CD8-positive, alpha-beta memory T cell (primary cell): ENCODE measurements at regions not wholly inside any gene's neighbourhood (a gene's known extent, or its start where the extent isn't known, plus 50 kb on each side); places are given as distances from the start of the nearest gene placed in this dataset.
"Not testable (repeated sequence)": the region's sequence is repeated elsewhere in the genome, so short reads cannot be mapped to it uniquely, and the experiment has no call there.

Experiments used
- CTCF ChIA-PET: fragments of 350-600 bp; sonication (Branson Sonifier 250); formaldehyde crosslinking; loops from one replicate; lab custom pipeline; 2021; ENCODE audit warnings: antibody characterized with exemption; lab: Charles Lee
- POLR2A ChIA-PET: fragments of 350-600 bp; sonication (Branson Sonifier 250); formaldehyde crosslinking; loops from one replicate; lab custom pipeline; 2021; ENCODE audit warnings: antibody characterized with exemption; lab: Charles Lee
- DNase-seq, 5 donors: peaks; one replicate each; pipeline versions ENCODE4 v3.0.0 to v3.0.0-alpha.2; 2020 to 2022; ENCODE audit warnings: mixed read lengths in 1 of 5
- H3K27ac ChIP-seq: one replicate; pipeline ENCODE4 v1.7.0; 2013; ENCODE audit warnings: low read depth, mild to moderate bottlenecking, low read length, moderate library complexity
- H3K27me3 ChIP-seq: 2 replicates; pipeline ENCODE4 v1.7.0; 2013; ENCODE audit warnings: low read length, mild to moderate bottlenecking; ENCODE audit not compliant: insufficient read depth, poor library complexity, severe bottlenecking
- H3K36me3 ChIP-seq: 2 replicates; pipeline ENCODE4 v1.7.0; 2013; ENCODE audit warnings: mild to moderate bottlenecking, low read length, moderate library complexity; ENCODE audit not compliant: insufficient read depth
- H3K4me1 ChIP-seq: 2 replicates; pipeline ENCODE4 v1.7.0; 2013; ENCODE audit warnings: mild to moderate bottlenecking, low read length, moderate library complexity; ENCODE audit not compliant: insufficient read depth
- H3K4me3 ChIP-seq: 2 replicates; pipeline ENCODE4 v1.7.0; 2013; ENCODE audit warnings: mild to moderate bottlenecking, low read length
- H3K9me3 ChIP-seq: 2 replicates; pipeline ENCODE4 v1.7.0; 2013; ENCODE audit warnings: mild to moderate bottlenecking, low read length
- H3K27ac Mint-ChIP-seq, 8 donors: one replicate each; pipeline ENCODE4 v1.8.0; 2020 to 2021; ENCODE audit warnings: mixed read lengths in 8 of 8, mild to moderate bottlenecking in 6 of 8, inconsistent platforms in 3 of 8, moderate library complexity in 3 of 8
- H3K27me3 Mint-ChIP-seq, 2 donors: one replicate each; pipeline ENCODE4 v1.8.0; 2020 to 2021; ENCODE audit warnings: mixed read lengths in 2 of 2, mild to moderate bottlenecking in 1 of 2, moderate library complexity in 1 of 2
- H3K36me3 Mint-ChIP-seq, 3 donors: one replicate each; pipeline ENCODE4 v1.8.0; 2020 to 2021; ENCODE audit warnings: mixed read lengths in 3 of 3, inconsistent platforms in 1 of 3, mild to moderate bottlenecking in 1 of 3
- H3K4me1 Mint-ChIP-seq, 3 donors: one replicate each; pipeline ENCODE4 v1.8.0; 2020 to 2021; ENCODE audit warnings: mixed read lengths in 3 of 3, inconsistent platforms in 1 of 3, mild to moderate bottlenecking in 1 of 3
- H3K4me3 Mint-ChIP-seq, 7 donors: one replicate each; pipeline ENCODE4 v1.8.0; 2020 to 2021; ENCODE audit warnings: mixed read lengths in 7 of 7, mild to moderate bottlenecking in 6 of 7, moderate library complexity in 4 of 7, inconsistent platforms in 2 of 7
- H3K9me3 Mint-ChIP-seq, 5 donors: one replicate each; pipeline ENCODE4 v1.8.0; 2020 to 2022; ENCODE audit warnings: mixed read lengths in 5 of 5, mild to moderate bottlenecking in 3 of 5, moderate library complexity in 2 of 5, inconsistent platforms in 1 of 5

DNA sequence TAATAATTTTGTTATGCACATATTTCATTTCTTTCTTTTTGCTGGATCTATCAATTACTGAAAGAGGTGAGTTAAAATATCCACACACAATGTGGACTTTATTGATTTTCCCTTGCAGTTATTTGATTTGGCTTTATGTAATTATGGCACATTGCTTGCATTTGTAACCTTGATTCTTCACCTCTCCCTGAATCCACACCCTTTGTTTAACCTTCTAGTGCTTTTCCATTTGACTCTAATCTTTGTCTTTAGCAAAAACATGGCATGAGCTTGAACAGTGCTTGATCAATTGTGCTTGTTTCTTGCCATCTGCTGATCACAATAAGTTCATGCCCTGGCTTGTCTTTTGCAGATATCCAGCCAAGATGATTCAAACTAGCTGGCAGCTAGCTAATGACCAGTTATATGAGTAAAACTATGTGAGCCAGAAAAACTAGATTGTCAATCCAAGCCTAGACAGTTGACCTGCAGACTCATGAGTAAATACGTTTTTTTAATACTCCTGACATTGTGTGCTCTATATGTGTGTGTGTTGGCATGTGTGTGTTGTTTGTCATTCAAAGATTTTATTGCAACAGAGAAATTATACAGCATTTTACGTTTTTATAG is 899.2 kb downstream of the NCAM2 start:
- Histone ChIP-seq H3K27me3 (no peaks in the 10 kb centered on the region), H3K4me3 (no peak overlapping the region), H3K27ac (no peak overlapping the region), H3K36me3 (no peaks in the 10 kb centered on the region), H3K4me1 (no peaks in the 10 kb centered on the region), H3K9me3 (no peaks in the 10 kb centered on the region)
- POLR2A ChIA-PET: no interaction called here
- CTCF ChIA-PET: no interaction called here
- Mint-ChIP-seq H3K36me3 (peaks cover 0 to 1% (median 0%) of the 10 kb centered on the region in 3 donors), H3K27ac (no peak overlapping the region), H3K9me3 (peaks cover 11 to 38% (median 17%) of the 10 kb centered on the region in 5 donors), H3K27me3 (no peaks in the 10 kb centered on the region), H3K4me1 (no peaks in the 10 kb centered on the region), H3K4me3 (no peak overlapping the region)
- DNase-seq: no peak

DNA sequence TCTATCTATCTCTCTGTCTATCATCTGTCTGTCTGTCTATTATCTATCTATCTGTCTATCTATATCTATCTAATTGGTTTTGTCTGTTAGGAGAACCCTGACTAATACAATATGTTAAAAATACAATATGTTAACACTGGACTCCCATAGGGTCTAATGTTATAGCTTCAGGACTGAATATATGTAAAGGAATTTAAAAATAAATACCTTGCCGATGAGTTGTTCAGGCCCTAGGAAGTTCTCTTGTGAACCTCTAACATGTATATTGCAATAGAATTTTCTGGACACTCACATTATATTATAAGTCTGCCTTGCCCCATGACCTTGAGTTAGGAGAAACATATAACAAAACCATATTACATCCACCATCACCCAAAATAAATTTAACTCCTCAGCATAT is 900.6 kb downstream of the NCAM2 start:
- H3K4me1 Mint-ChIP-seq: no peaks in the 10 kb centered on the region
- Histone ChIP-seq H3K4me3 (no peak overlapping the region), H3K4me1 (no peaks in the 10 kb centered on the region), H3K27ac (no peak overlapping the region), H3K27me3 (no peaks in the 10 kb centered on the region), H3K9me3 (no peaks in the 10 kb centered on the region), H3K36me3 (no peaks in the 10 kb centered on the region)
- POLR2A ChIA-PET: no interaction called here
- peaks cover 0 to 1% (median 0%) of the 10 kb centered on the region in 3 donors for H3K36me3 Mint-ChIP-seq
- no peaks in the 10 kb centered on the region for H3K27me3 Mint-ChIP-seq
- H3K4me3 Mint-ChIP-seq: no peak overlapping the region
- H3K27ac Mint-ChIP-seq: no peak overlapping the region
- CTCF ChIA-PET: no interaction called here
- DNase-seq: no peak
- peaks cover 11 to 26% (median 17%) of the 10 kb centered on the region in 5 donors for H3K9me3 Mint-ChIP-seq

DNA sequence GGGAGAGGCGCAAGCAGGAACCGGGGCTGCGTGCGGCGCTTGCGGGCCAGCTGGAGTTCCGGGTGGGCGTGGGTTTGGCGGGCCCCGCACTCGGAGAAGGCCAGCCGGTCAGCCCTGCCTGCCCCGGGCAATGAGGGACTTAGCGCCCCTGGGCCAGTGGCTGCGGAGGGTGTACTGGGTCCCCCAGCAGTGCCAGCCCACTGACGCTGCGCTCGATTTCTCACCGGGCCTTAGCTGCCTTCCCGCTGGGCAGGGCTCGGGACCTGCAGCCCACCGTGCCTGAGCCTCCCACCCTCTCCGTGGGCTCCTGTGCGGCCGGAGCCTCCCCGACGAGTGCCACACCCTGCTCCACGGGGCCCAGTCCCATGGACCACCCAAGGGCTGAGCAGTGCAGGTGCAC is 904.2 kb downstream of the NCAM2 start:
- H3K27me3 ChIP-seq, H3K9me3 ChIP-seq, DNase-seq, H3K4me1 ChIP-seq, H3K27ac Mint-ChIP-seq, H3K36me3 ChIP-seq, H3K36me3 Mint-ChIP-seq, H3K27ac ChIP-seq, H3K4me3 ChIP-seq, H3K4me1 Mint-ChIP-seq, H3K4me3 Mint-ChIP-seq, POLR2A ChIA-PET, H3K27me3 Mint-ChIP-seq, CTCF ChIA-PET: not testable (repeated sequence)
- H3K9me3 Mint-ChIP-seq: peaks cover 5 to 19% (median 7%) of the 10 kb centered on the region in 5 donors

DNA sequence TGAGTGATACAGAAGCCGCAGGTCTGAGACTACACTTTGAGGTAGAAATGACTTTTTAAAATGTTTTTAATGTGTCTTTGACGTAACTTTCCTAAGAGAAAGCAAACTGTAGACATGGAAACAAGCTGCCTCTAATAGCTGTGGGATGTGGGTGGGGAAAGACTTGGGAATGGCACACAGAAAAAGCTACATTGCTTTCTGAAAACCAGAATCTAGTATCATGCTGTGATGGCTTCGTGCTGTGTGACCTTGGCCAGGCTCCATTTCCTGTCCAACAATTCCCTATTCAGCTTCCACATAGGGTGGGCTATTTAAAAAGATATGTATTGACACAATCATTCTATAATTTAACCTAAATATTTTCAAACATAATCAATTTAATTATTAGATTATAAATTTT is 909.1 kb downstream of the NCAM2 start:
- Mint-ChIP-seq H3K4me3 (no peak overlapping the region), H3K4me1 (no peaks in the 10 kb centered on the region), H3K27me3 (no peaks in the 10 kb centered on the region), H3K9me3 (peaks cover 4 to 26% (median 9%) of the 10 kb centered on the region in 5 donors), H3K36me3 (no peaks in the 10 kb centered on the region), H3K27ac (no peak overlapping the region)
- no peaks in the 10 kb centered on the region for H3K27me3 ChIP-seq
- H3K4me3 ChIP-seq: no peak overlapping the region
- ChIA-PET CTCF (no interaction called here), POLR2A (no interaction called here)
- no peaks in the 10 kb centered on the region for H3K4me1 ChIP-seq
- H3K9me3 ChIP-seq: no peaks in the 10 kb centered on the region
- no peak overlapping the region for H3K27ac ChIP-seq
- H3K36me3 ChIP-seq: no peaks in the 10 kb centered on the region
- DNase-seq: no peak

DNA sequence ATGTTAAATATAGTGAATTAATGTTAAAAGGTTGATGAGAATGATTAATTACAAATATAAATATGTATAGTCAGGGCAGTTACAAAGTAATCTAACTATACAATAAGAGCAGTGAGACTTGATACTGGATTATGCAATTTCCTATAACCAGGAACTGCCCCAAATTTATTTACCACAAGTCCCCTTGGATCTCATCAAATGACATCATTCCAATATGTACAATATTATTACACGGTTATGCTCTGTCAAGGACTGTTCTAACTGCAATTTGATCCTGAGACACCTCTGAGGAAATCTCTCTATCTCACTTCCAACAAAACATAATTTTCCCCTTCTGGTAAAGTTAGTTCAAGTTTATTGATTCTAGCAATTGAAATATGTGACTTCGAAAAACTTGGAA is 917.6 kb downstream of the NCAM2 start:
- H3K27me3 ChIP-seq: no peaks in the 10 kb centered on the region
- DNase-seq: no peak
- no peaks in the 10 kb centered on the region for H3K36me3 ChIP-seq
- no peak overlapping the region for H3K27ac Mint-ChIP-seq
- H3K27me3 Mint-ChIP-seq: no peaks in the 10 kb centered on the region
- peaks cover 4 to 28% (median 11%) of the 10 kb centered on the region in 5 donors for H3K9me3 Mint-ChIP-seq
- no peaks in the 10 kb centered on the region for H3K9me3 ChIP-seq
- no peaks in the 10 kb centered on the region for H3K4me1 Mint-ChIP-seq
- ChIA-PET CTCF (no interaction called here), POLR2A (no interaction called here)
- H3K4me1 ChIP-seq: no peaks in the 10 kb centered on the region
- H3K4me3 ChIP-seq: no peak overlapping the region
- no peaks in the 10 kb centered on the region for H3K36me3 Mint-ChIP-seq
- H3K4me3 Mint-ChIP-seq: no peak overlapping the region
- H3K27ac ChIP-seq: no peak overlapping the region

DNA sequence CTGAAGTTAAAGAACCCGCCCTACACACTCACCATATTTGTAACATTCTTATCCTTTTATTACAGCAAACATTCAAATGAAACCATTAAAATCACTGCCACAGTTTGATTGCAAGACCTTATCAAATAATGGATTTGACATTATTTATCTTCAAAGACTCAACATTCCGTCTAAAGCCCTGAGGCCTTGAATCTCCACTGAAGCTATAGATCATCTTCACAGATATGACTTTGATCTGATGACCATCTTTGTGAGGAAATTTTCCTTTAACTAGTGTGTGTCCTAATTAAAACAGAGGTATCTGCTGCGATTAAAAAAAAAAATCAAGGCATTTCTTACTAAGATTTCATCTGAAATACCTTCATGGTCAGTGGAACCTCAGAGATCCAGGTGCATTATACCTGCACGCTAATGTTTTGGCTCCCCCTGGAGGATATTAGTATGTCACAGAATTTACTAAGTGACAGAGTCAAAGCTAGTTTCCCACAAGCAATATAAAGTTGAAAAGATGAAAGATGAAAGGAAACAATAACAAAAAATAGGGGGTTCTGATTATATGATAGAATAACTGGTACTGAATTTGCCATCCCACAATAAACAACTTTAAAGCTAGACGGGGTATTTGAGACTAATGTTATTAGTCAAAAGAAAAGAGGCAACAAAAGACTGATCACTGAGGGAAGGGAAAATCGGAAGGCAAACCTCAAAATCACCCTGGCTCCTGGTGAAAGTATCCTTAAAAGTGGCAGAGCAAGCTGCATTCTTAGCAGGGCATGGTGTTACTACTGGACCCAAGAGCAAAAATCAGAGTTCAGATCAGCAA is 923.4 kb downstream of the NCAM2 start:
- H3K36me3 Mint-ChIP-seq: no peaks in the 10 kb centered on the region
- no peaks in the 10 kb centered on the region for H3K4me1 Mint-ChIP-seq
- no peak overlapping the region for H3K4me3 Mint-ChIP-seq
- no peaks in the 10 kb centered on the region for H3K9me3 ChIP-seq
- ChIA-PET POLR2A (no interaction called here), CTCF (no interaction called here)
- H3K4me1 ChIP-seq: no peaks in the 10 kb centered on the region
- no peak for DNase-seq
- no peak overlapping the region for H3K27ac Mint-ChIP-seq
- no peak overlapping the region for H3K4me3 ChIP-seq
- H3K36me3 ChIP-seq: no peaks in the 10 kb centered on the region
- H3K27me3 ChIP-seq: no peaks in the 10 kb centered on the region
- no peak overlapping the region for H3K27ac ChIP-seq
- H3K9me3 Mint-ChIP-seq: peaks cover 7 to 19% (median 8%) of the 10 kb centered on the region in 5 donors
- no peaks in the 10 kb centered on the region for H3K27me3 Mint-ChIP-seq

DNA sequence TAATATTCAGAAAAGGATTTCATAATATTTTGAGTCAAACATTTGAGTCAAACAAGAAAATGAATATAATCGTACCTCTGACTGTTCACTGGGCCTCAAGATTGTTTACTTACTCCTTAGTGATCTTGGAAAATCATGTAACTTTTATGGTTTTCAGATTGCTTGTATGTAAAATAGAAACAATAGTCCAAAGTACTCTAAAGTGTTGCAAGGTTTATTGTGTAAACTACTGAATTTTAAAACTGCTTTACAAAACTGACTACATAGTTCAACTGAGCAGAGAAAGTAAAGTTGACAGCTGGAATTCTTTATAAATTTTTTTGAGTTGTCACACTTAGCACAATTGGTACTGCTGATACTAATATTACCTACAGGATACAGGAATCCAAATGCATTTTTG is 931.0 kb downstream of the NCAM2 start:
- Histone ChIP-seq H3K9me3 (no peaks in the 10 kb centered on the region), H3K4me1 (no peaks in the 10 kb centered on the region), H3K27me3 (no peaks in the 10 kb centered on the region), H3K4me3 (no peak overlapping the region), H3K27ac (no peak overlapping the region), H3K36me3 (no peaks in the 10 kb centered on the region)
- no peaks in the 10 kb centered on the region for H3K4me1 Mint-ChIP-seq
- no peak overlapping the region for H3K4me3 Mint-ChIP-seq
- H3K36me3 Mint-ChIP-seq: no peaks in the 10 kb centered on the region
- H3K27ac Mint-ChIP-seq: no peak overlapping the region
- CTCF ChIA-PET: no interaction called here
- DNase-seq: no peak
- peaks cover 0 to 20% (median 8%) of the 10 kb centered on the region in 5 donors for H3K9me3 Mint-ChIP-seq
- POLR2A ChIA-PET: no interaction called here
- H3K27me3 Mint-ChIP-seq: no peaks in the 10 kb centered on the region

DNA sequence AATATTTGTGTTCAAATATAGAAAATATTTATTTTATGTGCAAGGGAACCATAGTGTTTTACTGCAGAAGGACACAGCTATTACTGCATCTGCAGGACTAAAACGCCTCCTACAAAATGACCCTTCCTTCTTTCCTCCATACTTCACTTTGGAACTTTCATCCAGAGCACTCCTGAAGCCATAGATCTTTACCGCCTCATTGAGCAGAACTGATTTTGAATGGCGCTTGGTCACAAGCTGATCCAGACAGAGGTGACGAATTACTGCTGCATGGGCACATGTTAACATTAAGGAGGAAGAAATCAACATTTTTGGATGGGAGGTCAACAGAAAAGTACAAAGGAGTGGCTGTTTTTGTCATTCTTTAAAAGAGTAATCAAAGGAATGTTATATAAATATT is 931.6 kb downstream of the NCAM2 start:
- peaks cover 0 to 15% (median 6%) of the 10 kb centered on the region in 5 donors for H3K9me3 Mint-ChIP-seq
- no peak for DNase-seq
- H3K27me3 Mint-ChIP-seq: no peaks in the 10 kb centered on the region
- no peaks in the 10 kb centered on the region for H3K36me3 Mint-ChIP-seq
- H3K27ac ChIP-seq: no peak overlapping the region
- no peaks in the 10 kb centered on the region for H3K27me3 ChIP-seq
- H3K4me1 ChIP-seq: no peaks in the 10 kb centered on the region
- no peaks in the 10 kb centered on the region for H3K9me3 ChIP-seq
- no peaks in the 10 kb centered on the region for H3K4me1 Mint-ChIP-seq
- H3K4me3 ChIP-seq: no peak overlapping the region
- ChIA-PET CTCF (no interaction called here), POLR2A (no interaction called here)
- H3K4me3 Mint-ChIP-seq: no peak overlapping the region
- no peak overlapping the region for H3K27ac Mint-ChIP-seq
- no peaks in the 10 kb centered on the region for H3K36me3 ChIP-seq
